ENCODE measurements at regions not wholly inside any gene's neighbourhood (a gene's known extent, or its start where the extent isn't known, plus 50 kb on each side); places are given as distances from the start of the nearest gene placed in this dataset.

DNA sequence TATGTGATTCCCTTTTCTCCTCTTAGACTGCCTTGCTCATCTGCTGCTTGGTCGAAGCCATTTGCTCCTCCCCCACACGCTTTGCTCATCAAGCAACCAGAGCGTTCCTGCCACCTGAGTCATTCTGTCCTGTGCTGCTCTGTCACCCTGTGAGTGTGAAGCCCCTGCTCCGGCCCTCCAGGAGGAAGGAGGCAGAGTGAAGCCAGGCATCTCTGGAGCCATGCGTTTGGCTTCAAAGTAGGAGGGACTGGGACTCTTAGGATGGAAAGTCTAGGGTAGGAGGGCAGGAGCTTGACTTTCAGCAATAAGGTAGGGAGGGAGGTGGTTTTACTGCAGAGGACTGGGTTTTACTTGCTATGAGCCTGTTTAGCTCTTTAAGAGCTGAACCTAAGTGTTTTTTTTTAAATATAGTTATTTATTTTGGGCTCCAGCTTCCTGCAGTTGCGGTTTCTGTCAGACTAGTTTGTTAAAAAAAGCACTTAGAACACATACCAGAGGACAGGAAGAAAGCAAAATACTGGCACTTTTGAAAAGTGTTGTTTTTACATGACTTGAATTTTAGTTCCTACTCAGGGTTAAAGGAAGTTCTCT is 63.6 kb downstream of the SPINK2 start:
- TF ChIP-seq EP300 (IDR thresholded peaks at IDR 0.05) (no peak), POLR2A (IDR thresholded peaks at IDR 0.05) (no peak), POLR2AphosphoS5 (IDR thresholded peaks at IDR 0.05) (no peak)
- TF ChIP-seq, protein P1, sequence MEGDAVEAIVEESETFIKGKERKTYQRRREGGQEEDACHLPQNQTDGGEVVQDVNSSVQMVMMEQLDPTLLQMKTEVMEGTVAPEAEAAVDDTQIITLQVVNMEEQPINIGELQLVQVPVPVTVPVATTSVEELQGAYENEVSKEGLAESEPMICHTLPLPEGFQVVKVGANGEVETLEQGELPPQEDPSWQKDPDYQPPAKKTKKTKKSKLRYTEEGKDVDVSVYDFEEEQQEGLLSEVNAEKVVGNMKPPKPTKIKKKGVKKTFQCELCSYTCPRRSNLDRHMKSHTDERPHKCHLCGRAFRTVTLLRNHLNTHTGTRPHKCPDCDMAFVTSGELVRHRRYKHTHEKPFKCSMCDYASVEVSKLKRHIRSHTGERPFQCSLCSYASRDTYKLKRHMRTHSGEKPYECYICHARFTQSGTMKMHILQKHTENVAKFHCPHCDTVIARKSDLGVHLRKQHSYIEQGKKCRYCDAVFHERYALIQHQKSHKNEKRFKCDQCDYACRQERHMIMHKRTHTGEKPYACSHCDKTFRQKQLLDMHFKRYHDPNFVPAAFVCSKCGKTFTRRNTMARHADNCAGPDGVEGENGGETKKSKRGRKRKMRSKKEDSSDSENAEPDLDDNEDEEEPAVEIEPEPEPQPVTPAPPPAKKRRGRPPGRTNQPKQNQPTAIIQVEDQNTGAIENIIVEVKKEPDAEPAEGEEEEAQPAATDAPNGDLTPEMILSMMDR (IDR thresholded peaks at IDR 0.05) = no peak
- DNase-seq = peak; percentile 83
- 14 to 66% methylated on average over 6 of the region's 6 CpGs for WGBS, 2 donors
- H3K27ac ChIP-seq = peak overlapping the region; percentile 32 to 84 (median 72)
- no peaks in the 10 kb centered on the region for H3K27me3 ChIP-seq
- H3K9me3 ChIP-seq = no peaks in the 10 kb centered on the region
- intact Hi-C loops (cut with DNase I) = loop anchor here (2.0 kb wide), 1 partner anchor 29 kb away; no protein-coding TSS in a partner anchor
- peaks cover 0 to 24% (median 21%) of the 10 kb centered on the region in 4 donors for H3K4me1 ChIP-seq
- no peak overlapping the region for H3K4me3 ChIP-seq
- no peaks in the 10 kb centered on the region for H3K36me3 ChIP-seq

DNA sequence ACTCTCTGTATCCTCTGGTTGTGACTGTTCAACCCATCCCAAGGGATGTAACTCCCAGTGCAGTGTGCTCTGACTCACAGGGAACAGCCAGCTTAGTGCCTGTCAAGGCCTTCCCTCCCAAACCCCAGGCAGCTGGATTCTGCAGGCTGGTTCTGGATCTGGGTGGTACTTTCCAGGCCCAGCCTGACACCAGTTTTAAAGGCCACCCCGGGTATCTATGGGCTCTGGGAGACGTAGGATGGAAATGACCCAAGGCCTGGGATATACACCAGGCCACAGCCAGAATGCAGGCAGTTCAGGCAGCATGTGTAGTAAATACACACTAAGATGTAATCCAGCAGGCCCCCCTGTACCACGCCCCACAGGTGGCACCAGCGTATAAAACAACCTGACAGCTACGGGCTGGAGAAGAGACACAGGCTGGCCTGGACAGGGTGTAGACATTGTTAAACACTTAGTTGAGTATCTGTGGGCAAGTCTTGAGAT is 64.2 kb downstream of the SPINK2 start:
- Histone ChIP-seq H3K4me1 (peaks cover 0 to 24% (median 21%) of the 10 kb centered on the region in 4 donors), H3K27me3 (no peaks in the 10 kb centered on the region), H3K27ac (peak overlapping the region; percentile 27 to 84 (median 72)), H3K4me3 (no peak overlapping the region), H3K9me3 (no peaks in the 10 kb centered on the region), H3K36me3 (no peaks in the 10 kb centered on the region)
- intact Hi-C loops (cut with DNase I) = loop anchor here (2.0 kb wide), 1 partner anchor 29 kb away; no protein-coding TSS in a partner anchor
- TF ChIP-seq EP300 (IDR thresholded peaks at IDR 0.05) (peak; percentile 23 to 96 (median 68)), POLR2AphosphoS5 (IDR thresholded peaks at IDR 0.05) (peak; percentile 77 to 98 (median 88)), POLR2A (IDR thresholded peaks at IDR 0.05) (no peak)
- TF ChIP-seq, protein P1 (IDR thresholded peaks at IDR 0.05) = no peak
- DNase-seq = peak; percentile 88
- 54 to 60% methylated on average over 5 of the region's 5 CpGs for WGBS, 2 donors

DNA sequence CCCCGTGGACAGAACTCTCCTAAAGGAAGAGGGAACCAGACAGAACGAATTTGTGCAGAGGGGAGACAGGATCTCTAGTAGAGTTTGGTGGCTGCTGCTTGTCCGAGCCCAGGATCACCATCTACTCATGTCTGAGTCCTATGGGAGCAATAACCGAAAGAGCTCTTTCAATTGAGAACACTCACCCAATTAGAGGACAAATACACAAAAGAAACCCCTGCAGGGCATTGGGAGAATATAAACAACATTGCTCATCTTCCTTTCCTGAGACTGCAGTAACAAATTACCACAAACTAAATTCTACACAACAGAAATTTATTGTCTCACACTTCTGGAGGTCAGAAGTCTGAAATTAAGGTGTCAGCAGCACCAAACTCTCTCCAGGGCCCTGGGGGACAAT is 65.6 kb downstream of the SPINK2 start:
- intact Hi-C loops (cut with DNase I) = loop anchor here (2.0 kb wide), 1 partner anchor 27 kb away; no protein-coding TSS in a partner anchor
- Histone ChIP-seq H3K4me1 (peaks cover 0 to 24% (median 21%) of the 10 kb centered on the region in 4 donors), H3K27ac (peak overlapping the region in 2 of 4 donors; percentile 77 to 84), H3K36me3 (no peaks in the 10 kb centered on the region), H3K27me3 (no peaks in the 10 kb centered on the region), H3K4me3 (no peak overlapping the region), H3K9me3 (no peaks in the 10 kb centered on the region)
- 75 to 86% methylated on average over 4 of the region's 4 CpGs for WGBS, 2 donors
- TF ChIP-seq POLR2AphosphoS5 (IDR thresholded peaks at IDR 0.05) (no peak), POLR2A (IDR thresholded peaks at IDR 0.05) (no peak), EP300 (IDR thresholded peaks at IDR 0.05) (no peak)
- TF ChIP-seq, protein P1 (IDR thresholded peaks at IDR 0.05) = no peak
- no peak for DNase-seq

GRCh38 chr4:56752985-56753384 is 68.5 kb downstream of the SPINK2 start:
- intact Hi-C loops (cut with DNase I) = no loop called here
- peaks cover 0 to 17% (median 16%) of the 10 kb centered on the region in 4 donors for H3K4me1 ChIP-seq
- H3K27me3 ChIP-seq = no peaks in the 10 kb centered on the region
- no peak overlapping the region for H3K4me3 ChIP-seq
- no peak overlapping the region for H3K27ac ChIP-seq
- H3K36me3 ChIP-seq = no peaks in the 10 kb centered on the region
- no peak for DNase-seq
- WGBS, 2 donors = 24 to 60% methylated on average over 2 of the region's 2 CpGs
- TF ChIP-seq EP300 (IDR thresholded peaks at IDR 0.05) = no peak
- no peak for TF ChIP-seq POLR2AphosphoS5 (IDR thresholded peaks at IDR 0.05)
- TF ChIP-seq, protein P1 (IDR thresholded peaks at IDR 0.05) = no peak
- TF ChIP-seq POLR2A (IDR thresholded peaks at IDR 0.05) = no peak
- H3K9me3 ChIP-seq = no peaks in the 10 kb centered on the region

Data from sigmoid colon (tissue), 6 donors.